GM21360 (cell line): ENCODE measurements at regions not wholly inside any gene's neighbourhood (a gene's known extent, or its start where the extent isn't known, plus 50 kb on each side); places are given as distances from the start of the nearest gene placed in this dataset.

Experiments
- ATAC-seq: cut with Tn5 transposase; IDR thresholded peaks from one replicate; pipeline ENCODE4 v1.9.1; 2021; ENCODE audit warnings: mild to moderate bottlenecking, moderate library complexity; ENCODE audit not compliant: unreplicated experiment

DNA sequence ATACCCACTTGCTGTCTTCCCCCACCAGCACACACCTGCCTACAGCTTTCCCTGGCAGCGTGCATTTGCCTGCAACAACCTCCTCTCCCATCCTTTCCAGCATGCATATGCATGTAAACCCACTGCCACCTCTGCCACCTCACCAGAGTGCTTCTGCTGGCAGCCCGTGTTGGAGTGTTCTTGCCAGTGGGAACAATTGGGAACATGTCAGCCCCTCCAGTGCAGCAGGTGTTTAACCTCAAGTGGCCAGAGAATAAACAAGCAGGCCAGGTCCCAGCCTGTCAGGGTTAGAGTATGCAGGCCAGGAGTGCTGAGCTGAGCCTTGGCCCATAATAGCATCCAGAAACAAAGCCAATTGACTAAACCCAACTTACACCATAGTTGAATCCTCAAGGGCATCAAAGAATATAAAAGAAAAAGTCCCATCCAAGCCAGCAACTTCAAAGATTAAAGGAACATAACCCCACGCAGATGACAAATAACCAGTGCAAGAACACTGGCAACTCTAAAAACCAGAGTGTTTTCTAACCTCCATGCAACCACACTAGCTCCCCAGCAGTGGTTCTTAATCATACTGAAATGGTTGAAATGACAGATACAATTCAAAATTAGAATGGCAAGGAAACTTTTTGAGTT is 1212.1 kb upstream of the CITED2 start:
- ATAC-seq = peak; percentile 96

DNA sequence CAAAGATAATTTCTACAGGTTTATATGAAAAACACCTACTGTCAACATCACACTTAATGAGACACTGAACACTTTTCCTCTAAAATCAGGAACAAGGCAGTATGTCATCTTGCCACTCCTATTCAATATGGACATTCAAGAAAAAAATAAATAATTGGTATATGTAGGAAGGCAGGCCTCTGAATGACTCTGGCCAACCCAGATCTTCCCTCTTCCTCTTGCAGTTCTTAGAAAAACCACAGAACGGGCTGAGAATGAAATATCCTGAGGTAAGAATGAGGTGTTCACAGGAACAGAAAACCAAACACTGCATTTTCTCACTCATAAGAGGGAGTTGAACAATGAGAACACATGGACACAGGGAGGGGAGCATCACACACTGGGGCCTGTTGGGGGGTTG is 1207.2 kb upstream of the CITED2 start:
- ATAC-seq = no peak

DNA sequence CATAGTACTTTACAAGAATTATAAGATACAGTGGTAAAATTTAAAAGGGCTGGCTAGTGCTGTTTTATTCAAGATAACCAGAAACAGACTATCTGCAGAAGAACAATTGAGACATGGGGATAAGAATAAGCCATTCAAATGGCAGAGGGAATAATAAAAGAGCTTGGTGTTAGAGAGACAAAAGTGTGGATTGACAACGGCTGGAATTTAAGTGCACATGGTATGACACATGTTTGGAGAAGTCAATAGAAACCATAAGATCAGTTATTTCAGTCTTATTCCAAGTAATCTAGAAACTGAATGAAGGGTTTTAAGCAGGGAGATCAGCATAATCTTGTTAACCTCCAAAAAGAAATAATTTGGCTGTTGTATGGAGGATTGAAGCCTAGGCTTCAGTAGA is 1205.5 kb upstream of the CITED2 start:
- no peak for ATAC-seq

DNA sequence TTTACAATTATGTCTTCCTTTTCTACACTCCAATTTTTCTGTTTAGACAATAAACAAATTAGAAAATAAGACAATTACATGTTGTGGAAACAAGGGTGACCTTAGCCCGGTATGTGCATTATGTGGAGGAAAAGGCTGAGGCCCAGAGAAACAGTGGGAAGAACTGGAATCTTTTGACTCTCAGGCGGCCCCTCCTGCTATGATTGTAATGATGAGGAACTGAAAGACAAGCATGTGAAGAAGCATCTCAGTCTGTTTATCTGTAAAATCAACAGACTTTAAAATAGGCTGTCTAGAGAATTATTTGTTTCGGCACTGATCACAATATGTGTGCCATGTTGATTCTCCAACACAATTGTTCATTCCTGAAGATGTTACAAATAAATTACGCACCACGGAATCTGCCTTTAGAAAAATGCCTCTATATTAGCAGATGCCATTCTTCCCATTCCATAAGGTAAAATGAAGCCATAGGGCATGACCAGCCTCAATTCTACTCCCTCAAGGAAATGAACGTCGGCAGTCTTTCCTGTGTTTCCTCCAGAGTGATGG is 1201.6 kb upstream of the CITED2 start:
- ATAC-seq = no peak

DNA sequence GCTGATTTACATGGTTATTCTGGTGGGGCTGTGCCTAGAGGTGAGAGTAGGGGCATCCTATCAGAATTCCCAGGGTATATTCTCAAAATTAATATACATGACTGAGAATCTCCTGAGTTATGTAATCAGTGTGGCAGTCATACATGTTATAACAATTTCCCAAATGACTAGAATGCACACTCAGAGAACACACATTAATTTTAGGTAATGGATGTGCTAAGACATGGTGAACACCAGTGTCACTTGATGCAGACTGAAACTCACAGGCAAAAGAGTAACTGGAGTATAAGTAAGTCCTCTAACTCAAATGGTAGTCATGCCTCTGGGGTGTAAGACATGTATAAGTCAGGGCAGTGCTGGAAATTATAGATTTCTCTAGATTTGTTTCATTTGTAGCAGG is 1198.4 kb upstream of the CITED2 start:
- no peak for ATAC-seq

DNA sequence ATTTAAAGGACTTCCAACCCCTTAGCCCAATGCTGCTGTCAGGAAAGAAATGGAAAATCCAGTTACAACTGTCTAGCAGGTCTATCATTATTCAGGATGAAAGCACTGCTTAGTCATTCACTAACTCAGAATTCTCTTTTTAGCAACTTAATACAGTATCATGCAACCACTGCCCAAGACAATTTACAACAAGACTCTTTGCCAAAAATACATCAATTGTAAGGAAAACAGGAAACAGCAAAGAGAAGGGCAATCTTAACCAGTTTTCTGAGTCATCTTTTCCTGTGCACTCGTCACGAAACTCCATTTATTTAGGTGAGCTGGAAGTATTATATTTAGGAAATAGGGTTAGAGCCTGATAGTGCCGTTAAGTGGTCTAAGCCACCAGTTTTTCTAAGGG is 1197.7 kb upstream of the CITED2 start:
- no peak for ATAC-seq

DNA sequence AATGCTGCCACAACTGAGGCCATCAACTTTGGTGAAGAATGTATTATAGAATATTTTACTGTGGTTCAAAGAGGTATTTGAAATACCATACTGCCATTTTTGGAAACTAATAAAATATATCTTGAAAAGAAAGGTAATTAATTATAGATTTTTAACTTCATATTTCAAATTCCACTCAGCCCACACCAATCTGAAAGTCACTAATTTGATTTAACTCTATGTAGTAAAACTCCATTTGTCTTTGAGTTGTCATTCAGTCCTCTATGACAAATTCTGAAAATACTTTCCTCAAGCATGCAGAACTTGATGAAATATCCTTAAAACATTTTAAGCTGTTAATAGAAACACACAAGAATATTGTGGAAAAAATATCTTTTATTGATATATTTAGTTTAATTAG is 1196.7 kb upstream of the CITED2 start:
- no peak for ATAC-seq

DNA sequence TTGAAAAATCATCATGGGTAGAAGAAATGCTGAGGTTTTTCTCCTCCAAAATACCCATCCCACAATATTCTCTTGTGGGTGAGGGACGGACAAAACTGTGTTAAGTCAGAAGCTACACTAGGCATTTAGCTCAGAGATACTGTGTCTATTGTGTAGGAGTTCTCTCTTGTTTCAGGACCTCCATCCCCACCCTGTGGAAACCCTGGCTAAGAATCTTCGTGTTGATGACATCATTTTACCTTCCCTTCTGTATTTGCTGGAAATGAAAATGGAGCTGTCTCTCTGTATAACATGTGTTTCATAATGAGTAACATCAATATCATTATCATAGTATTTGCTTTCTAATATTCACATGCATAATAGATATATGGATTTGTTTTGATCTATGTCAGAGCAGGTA is 1193.0 kb upstream of the CITED2 start:
- ATAC-seq = no peak

DNA sequence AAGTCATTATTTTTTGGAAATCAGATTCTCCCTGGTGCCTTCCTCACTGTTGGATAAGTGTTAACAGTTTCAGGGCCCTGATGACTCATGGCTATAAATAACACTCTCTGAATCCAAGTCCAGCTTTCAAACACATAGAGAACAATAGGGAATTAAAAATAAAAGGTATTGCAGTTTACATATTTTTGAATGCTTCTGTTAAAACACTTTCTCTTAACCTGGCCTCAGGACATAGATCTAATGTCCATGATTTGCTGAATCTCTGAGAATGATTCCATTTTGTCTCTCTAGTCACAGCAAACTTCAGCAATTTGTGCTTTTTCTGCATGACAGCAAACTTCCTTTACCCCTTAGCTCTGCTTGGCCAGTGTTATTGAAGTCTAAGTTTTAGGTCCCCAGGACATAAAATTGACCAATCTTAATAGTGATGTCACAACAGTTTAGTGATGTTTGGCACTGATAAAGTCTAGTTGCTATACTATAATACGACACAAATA is 1192.4 kb upstream of the CITED2 start:
- ATAC-seq = no peak

DNA sequence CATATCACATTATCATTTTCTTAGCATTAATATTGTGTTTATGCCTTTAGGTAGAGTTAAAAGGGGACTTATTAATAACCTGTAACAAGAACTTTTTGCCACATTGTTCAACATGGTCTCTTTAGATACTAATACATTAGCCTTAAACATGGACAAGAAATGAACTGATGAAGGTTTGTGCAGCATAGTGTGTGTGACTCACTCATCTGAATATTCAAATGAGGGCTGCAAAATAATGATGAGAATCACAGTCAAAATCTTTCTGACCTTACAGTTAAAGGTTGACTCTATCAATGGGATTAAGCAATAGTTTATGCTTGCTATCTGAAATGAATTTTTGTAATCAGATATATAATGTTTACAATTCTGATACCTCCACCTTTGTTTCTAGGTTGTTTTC is 1189.3 kb upstream of the CITED2 start:
- no peak for ATAC-seq

DNA sequence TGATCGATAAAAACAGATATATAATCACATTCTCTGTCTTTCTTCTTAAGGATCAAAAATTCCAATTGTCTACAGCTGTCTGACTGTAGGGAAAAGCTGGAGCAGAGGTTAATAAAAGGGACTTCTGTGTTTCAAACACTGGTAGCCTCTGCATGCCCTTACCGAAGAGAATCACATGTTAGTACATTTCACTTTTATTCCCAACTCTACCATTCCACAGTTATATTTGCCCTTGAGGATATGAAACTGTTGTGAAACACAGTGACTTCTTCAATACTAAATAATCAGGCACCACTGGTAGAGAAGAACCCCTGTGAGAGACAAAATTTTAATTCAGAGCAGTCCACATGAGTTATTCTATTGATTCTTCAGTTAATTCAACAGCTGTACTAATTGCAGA is 1187.3 kb upstream of the CITED2 start:
- no peak for ATAC-seq

DNA sequence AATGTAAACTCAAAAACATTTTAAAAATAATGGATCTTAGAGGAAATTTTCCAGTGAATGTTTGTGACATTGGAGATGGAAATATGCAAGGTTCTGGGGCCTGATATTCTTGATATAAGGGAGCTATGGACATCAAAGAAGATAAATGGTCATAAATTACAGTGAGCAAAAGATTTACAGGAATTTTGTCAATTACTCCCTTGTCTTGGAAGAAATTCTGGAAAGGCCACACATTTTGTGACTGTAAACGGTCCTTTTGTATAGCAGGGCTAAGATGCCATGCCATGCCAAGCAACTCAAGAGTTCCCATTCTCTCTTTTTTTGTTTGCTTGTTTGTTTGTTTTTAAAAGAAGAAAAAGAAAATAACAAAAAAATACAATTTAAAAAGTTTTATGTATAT is 1186.2 kb upstream of the CITED2 start:
- ATAC-seq = no peak

DNA sequence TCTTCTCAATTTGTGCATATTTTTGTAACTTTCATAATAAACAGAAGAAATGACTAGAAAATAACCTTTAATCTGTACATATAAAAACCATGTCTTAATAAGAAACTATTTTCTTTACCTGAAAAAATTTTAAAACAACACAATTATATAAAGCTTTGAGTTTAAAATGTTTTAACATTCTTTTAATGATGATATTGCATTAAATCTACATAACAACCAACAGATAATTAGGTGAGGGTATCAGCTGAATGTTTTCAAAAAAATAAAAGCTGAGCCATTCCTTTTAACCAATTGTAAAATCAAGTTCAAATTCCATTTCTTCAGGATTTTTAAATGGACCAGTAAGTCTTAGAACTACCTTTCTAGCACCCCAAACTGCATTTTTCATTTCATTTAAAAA is 1185.0 kb upstream of the CITED2 start:
- no peak for ATAC-seq

DNA sequence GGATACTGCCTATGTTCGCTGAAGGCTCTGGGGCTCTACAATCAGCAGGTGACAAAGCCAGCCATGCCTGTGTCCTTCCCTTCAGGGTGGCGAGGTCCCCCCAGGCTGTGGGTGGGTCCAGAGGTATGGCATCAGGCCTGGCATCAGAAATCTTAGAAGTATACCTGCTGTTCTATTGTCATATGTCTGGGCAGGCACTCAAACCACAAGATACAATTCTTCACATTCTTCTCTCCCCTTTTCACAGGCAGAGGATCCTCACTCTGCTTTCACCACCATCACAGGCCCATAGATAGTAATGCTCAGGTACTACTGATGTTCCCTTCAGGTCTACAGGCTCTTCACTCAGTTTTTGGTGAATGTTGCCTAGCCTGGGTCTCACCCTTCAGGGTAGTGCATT is 1180.0 kb upstream of the CITED2 start:
- ATAC-seq = no peak

DNA sequence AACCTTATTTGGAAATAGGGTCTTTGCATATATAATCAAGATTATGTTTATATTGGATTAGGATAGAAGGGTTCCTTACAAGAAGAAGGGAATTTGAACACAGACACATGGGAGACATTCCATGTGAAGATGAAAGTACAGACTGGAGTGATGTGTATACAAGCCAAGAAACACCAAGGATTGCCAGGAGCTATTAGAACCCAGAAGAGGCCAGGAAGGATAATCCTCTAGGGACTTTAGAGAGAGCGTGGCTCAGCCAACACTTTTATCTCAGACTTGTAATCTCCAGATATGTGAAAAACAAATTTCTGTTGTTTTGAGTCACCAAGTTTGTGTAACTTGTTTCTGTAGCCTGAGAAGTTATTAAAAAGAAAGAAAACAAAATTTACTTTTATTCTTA is 1173.9 kb upstream of the CITED2 start:
- ATAC-seq = no peak

DNA sequence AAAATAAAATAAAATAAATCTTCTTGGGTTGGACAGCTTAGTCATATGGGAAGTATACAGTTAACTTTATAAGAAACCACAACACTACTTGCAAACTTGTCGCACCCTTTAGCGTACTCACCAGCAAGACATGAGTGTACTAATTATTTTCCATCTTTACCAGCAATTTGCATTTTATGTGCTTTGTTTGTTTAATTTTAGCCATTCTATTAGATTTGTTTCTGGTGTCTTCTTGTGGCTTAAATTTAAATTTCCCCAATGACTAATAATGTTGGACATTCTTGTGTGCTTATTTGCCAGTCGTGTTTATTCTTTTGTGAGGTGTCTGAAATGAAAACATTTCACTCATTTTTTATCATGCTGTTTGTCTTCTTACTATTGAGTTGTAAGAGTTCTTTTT is 1172.2 kb upstream of the CITED2 start:
- ATAC-seq = no peak

DNA sequence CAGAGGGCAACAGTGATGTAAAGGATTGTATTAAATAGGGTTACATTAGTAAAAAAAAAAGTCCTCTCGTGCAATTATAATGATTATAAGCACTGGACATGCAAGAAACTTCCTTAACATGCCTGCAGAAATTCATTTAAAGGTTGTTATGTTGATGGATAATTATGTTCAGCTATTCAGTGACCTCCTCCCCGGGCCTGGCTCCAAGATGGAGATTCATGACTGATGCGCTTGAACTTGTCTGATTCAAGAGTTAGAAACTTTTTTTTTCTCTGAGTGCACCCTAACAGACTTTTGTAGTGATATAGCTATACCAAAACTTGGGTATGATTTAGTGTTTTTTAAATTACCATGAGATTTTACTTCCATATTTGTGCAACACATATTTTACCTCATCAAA is 1170.0 kb upstream of the CITED2 start:
- no peak for ATAC-seq

DNA sequence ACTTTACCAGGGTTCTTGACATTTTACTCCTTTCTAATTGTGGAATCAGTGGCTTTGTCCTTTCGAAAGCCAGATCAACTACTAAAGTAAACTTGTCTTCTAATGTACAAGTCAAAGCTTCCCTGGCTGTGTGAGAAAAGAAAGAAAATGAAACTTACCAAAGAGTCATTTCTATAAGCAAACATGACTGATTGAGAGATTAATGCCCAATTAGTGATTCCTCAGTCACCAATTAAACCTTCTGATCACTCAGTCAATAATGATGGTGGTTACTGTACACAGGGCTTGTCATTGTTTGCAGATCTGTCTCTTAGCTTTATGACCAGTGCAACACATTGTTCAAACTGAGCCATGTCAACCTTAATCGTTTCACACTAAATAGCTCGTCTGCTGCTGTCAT is 1168.4 kb upstream of the CITED2 start:
- ATAC-seq = no peak

DNA sequence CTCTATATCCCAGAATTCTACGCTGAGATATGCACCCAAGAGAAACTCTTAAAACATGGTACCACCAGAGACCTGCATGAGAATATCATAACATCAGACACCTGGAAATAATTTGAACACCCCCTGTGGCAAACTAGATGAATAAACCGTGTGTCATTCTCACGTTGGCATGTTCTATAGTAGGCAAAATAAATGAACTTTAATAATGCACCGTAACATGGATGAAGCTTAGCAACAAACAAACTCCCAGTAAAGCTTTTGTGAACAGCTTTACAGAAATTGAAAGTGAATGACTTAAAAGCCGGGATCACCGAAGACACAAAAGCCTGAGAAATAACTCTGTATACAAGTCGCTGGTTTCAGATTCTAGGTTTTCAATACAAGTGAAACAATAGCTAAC is 1166.8 kb upstream of the CITED2 start:
- ATAC-seq = no peak

DNA sequence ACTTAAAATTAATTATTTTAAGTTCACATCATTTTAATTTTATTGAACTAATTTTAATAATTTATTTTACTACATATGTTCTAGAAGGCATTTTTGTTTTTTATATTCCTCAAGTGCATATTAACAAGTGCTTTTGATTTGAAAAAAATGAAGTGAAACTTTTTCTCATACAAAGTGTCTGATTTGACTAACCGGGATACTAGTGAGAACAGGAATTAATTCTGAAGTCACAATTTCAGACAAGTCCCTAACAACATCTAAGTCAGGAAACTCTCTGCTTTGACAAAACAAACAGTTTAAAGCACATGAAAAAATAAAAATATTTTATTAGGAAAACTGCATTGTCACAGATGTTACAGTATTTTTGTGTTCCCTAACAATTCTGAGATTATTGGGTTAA is 1166.3 kb upstream of the CITED2 start:
- peak; percentile 45 for ATAC-seq

DNA sequence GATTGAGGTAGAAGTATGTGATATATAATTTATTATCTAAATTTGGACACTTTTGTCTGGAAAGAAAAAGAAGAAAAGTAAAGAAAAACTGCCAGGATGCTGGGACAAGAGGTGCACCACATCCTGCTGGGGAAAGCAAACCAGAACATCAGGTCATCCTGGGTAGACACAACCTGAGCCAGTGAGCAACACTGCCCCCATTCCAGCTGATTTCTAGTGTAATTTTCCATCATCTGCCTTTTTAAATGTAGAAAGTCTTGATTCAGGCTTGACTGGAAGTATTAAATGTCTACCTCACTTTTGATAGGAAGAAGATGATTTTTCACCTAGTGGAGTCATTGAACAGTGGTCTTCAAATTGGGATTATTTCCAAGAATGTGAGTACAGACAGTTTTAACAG is 1164.5 kb upstream of the CITED2 start:
- no peak for ATAC-seq

DNA sequence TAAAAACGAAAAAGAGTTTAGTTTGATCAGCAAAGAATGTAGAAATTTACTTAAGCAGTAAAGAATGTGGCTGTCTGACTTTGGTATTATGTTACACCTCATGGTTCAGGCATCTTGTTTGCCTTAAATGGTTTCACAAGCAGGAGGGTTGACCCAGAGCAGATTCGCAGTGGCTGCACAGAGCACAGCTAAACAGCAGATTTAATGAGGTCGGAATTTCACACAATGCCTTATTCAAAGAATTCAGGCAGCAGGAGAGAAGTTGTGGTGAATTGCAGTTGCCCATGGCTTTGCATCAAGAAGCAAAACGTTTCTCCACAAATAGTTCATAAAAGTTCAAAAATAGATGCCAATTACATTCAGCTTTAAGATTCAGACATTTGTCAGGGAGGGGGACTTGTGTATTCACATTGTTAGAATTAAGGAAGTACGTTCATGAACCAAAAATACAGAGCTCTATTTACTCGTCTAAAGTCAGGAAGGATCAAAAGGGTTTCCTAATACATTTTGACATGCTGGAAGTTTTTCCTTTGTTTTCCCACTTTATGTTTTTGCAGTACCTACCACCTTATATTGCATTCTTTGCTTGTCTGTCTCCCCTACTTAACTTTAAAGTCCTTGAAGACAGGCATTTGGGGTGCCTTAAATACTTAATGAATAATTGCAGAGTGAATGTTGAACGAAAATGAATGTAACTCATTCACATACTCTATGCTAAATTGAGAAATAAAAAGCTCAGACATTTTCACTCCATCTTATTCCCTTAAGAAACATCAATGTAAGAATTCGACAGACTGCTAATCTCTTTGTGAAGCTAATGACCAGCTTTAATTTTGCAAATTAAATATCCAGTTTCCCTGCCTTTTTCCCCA is 1163.6 kb upstream of the CITED2 start:
- no peak for ATAC-seq
